ENCODE measurements at regions not wholly inside any gene's neighbourhood (a gene's known extent, or its start where the extent isn't known, plus 50 kb on each side); places are given as distances from the start of the nearest gene placed in this dataset.

- no peak for TF ChIP-seq CTCF (IDR thresholded peaks at IDR 0.05)
- no peak for TF ChIP-seq POLR2A (IDR thresholded peaks at IDR 0.05)
Observed at GRCh38 chr1:60672449-60672848, 409.9 kb upstream of the NFIA start.
